ENCODE measurements at regions not wholly inside any gene's neighbourhood (a gene's known extent, or its start where the extent isn't known, plus 50 kb on each side); places are given as distances from the start of the nearest gene placed in this dataset.

GRCh38 chr18:10009321-10010144 is 95.7 kb downstream of the VAPA start:
- TF ChIP-seq, protein P1, sequence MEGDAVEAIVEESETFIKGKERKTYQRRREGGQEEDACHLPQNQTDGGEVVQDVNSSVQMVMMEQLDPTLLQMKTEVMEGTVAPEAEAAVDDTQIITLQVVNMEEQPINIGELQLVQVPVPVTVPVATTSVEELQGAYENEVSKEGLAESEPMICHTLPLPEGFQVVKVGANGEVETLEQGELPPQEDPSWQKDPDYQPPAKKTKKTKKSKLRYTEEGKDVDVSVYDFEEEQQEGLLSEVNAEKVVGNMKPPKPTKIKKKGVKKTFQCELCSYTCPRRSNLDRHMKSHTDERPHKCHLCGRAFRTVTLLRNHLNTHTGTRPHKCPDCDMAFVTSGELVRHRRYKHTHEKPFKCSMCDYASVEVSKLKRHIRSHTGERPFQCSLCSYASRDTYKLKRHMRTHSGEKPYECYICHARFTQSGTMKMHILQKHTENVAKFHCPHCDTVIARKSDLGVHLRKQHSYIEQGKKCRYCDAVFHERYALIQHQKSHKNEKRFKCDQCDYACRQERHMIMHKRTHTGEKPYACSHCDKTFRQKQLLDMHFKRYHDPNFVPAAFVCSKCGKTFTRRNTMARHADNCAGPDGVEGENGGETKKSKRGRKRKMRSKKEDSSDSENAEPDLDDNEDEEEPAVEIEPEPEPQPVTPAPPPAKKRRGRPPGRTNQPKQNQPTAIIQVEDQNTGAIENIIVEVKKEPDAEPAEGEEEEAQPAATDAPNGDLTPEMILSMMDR (IDR thresholded peaks at IDR 0.05; ENCODE audit: insufficient read depth, low read depth, low read length, missing control alignments), result no peak
- H3K4me3 ChIP-seq (ENCODE audit: low read depth, low read length), result no peak overlapping the region
- DNase-seq (ENCODE audit: low read depth), result no peak

DNA sequence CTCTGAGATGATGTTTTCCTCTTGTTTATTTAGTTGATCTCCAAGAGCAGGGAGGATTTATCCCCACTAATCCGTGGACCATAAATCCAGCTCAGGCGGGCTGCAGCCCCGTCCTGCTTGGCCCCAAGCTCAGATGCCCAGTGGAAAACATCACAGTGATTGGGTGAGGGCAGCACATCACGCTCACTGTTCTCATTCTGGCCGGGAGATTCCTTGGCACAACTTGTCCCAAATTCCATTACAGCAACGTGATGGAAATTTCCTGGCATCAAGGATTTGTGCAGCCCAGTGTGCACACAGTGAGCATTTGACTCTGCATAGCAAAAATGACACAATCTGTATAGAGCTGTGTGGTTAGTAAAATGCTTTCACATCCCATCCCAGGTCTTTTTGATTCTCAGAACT is 96.8 kb downstream of the VAPA start:
- DNase-seq (ENCODE audit: low read depth), result no peak
- TF ChIP-seq, protein P1 (IDR thresholded peaks at IDR 0.05; ENCODE audit: insufficient read depth, low read depth, low read length, missing control alignments), result no peak
- no peak overlapping the region for H3K4me3 ChIP-seq (ENCODE audit: low read depth, low read length)

- TF ChIP-seq, protein P1 (IDR thresholded peaks at IDR 0.05; ENCODE audit: insufficient read depth, low read depth, low read length, missing control alignments), result no peak
- H3K4me3 ChIP-seq (ENCODE audit: low read depth, low read length), result no peak overlapping the region
- no peak for DNase-seq (ENCODE audit: low read depth)
Measured at GRCh38 chr18:10011061-10011460, 97.2 kb downstream of the VAPA start.

DNA sequence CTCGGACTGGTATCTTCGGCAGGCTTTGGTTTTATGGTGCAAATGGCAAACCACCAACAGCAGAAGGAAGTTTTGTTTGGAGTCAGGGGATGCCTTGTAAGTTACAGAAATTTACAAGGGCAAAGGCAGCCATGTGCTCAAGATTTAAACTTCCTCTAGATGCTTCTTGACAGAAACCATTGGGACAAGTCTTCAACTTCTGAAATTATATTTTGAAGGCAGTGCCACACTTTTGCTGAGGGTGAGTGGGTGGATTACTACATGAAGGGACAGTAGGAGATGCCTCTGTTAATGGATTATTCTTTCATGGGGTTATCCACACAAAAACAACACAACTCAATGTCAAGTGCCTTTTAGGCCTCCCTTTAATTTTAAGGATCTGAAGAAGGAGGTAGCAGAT is 97.9 kb downstream of the VAPA start:
- DNase-seq (ENCODE audit: low read depth), result no peak
- TF ChIP-seq, protein P1 (IDR thresholded peaks at IDR 0.05; ENCODE audit: insufficient read depth, low read depth, low read length, missing control alignments), result no peak
- no peak overlapping the region for H3K4me3 ChIP-seq (ENCODE audit: low read depth, low read length)

DNA sequence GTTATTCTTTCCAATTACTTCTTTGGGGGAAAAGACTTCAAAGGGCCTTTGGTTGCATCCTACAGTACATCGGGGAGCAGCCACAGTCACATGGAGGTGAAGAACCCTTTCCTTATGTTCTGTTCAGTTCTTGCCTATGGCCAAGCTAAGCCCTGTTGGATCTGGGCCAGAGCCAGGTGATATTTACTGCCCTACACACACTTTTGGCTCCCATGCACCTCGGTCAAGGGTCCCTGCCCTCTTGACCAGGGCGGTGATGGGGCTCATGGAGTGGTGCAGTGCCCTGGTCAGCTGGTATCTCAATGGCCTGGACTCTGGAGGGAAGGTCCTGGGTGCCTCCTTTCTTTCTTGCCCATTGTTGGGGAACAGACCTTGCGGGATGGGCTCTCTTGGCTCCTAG is 98.7 kb downstream of the VAPA start:
- TF ChIP-seq, protein P1 (IDR thresholded peaks at IDR 0.05; ENCODE audit: insufficient read depth, low read depth, low read length, missing control alignments), result no peak
- no peak for DNase-seq (ENCODE audit: low read depth)
- no peak overlapping the region for H3K4me3 ChIP-seq (ENCODE audit: low read depth, low read length)

DNA sequence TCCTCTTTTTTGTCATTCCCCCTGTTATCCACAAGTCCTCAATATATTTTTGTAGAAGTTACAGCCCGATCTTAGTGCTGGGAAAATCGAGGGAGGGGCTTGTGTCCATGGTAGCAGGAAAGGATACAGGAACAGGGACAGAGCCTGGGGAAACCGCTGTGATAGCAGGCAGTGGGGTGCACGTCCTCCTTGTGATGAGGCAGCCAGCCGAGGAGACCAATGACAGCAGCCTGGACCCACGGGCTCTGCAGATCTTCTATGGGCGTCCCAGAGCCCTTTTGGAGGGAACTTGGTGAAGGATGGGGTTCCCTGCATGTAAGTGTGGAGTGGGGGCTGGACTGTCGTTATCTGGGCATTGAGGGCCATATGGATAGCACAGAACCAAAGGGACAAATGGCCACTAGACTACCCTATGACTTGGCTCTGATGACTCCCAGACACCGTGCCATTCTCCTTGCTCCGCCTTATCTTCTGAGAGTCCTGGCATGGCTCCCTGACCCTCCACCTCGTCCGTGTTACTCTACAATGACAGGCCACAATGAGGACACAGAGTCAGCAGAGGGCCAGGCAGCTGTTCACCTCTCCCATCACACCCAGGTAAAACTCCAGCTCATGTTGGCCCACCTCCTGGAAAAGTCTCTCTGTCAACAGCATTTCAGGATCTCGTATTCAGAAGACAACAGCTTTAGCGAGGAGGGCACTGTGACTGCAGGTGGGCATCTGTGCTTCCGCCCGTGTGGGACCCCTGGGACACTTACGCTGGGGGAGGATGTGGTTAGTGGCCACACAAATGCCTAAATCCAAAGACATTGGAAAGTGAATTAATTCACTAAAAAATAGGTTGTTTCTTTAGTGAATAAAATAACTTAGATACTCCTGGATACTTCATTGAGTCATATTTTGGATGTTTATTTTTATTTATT is 100.1 kb downstream of the VAPA start:
- H3K4me3 ChIP-seq (ENCODE audit: low read depth, low read length), result no peak overlapping the region
- TF ChIP-seq, protein P1 (IDR thresholded peaks at IDR 0.05; ENCODE audit: insufficient read depth, low read depth, low read length, missing control alignments), result no peak
- no peak for DNase-seq (ENCODE audit: low read depth)
